Ovary (tissue), 3 donors: ENCODE measurements at regions not wholly inside any gene's neighbourhood (a gene's known extent, or its start where the extent isn't known, plus 50 kb on each side); places are given as distances from the start of the nearest gene placed in this dataset.

Experiments used
- CTCF ChIP-seq, 3 donors: fragments of 450-650 bp in 2 of 3; fragments of 200-600 bp in 1 of 3; IDR thresholded peaks; one replicate each; pipeline versions ENCODE4 v1.5.1 to v1.8.0; 2016 to 2022; ENCODE audit warnings: antibody characterized with exemption in 3 of 3, mild to moderate bottlenecking in 1 of 3
- EP300 ChIP-seq: sonication (generic); formaldehyde crosslinking; IDR thresholded peaks from one replicate; pipeline ENCODE4 v1.6.1; 2017; ENCODE audit warnings: antibody characterized with exemption
- POLR2A ChIP-seq: fragments of 450-650 bp; IDR thresholded peaks from one replicate; pipeline ENCODE4 v1.6.1; 2017; ENCODE audit warnings: antibody characterized with exemption, mild to moderate bottlenecking, moderate library complexity
- donor health status: DM: no; HTN: no; CAD: no.

GRCh38 chr9:75213765-75214164, 125.5 kb downstream of the OSTF1 start:
- TF ChIP-seq CTCF (IDR thresholded peaks at IDR 0.05) = no peak
- TF ChIP-seq POLR2A = no peak
- no peak for TF ChIP-seq EP300
